ENCODE measurements at regions not wholly inside any gene's neighbourhood (a gene's known extent, or its start where the extent isn't known, plus 50 kb on each side); places are given as distances from the start of the nearest gene placed in this dataset.

GRCh38 chr6:133079901-133080300 lies 161.3 kb upstream of the EYA4 start:
- Histone ChIP-seq H2BK15ac (ENCODE audit: low read depth, low read length) (no peak overlapping the region), H4K8ac (ENCODE audit: low read depth in 2 of 2, low read length in 2 of 2) (no peak overlapping the region), H2BK20ac (ENCODE audit: low read depth, low read length) (no peak overlapping the region), H3K4me3 (ENCODE audit: insufficient read depth, low read depth, low read length) (no peak overlapping the region), H2BK5ac (ENCODE audit: low read depth, low read length, poor library complexity, severe bottlenecking) (no peak overlapping the region), H2AFZ (replicated peaks; ENCODE audit: low read length, poor library complexity) (no peak overlapping the region), H3K56ac (ENCODE audit: extremely low read depth, insufficient read depth, low read length) (no peak overlapping the region), H3K4me2 (ENCODE audit: low read depth, low read length) (no peak overlapping the region), H4K5ac (ENCODE audit: low read depth, low read length) (no peak overlapping the region), H3K9me3 (ENCODE audit: control insufficient read depth, insufficient read depth, low read length) (no peaks in the 10 kb centered on the region), H3K27me3 (ENCODE audit: control insufficient read depth, insufficient read depth, low read length) (no peaks in the 10 kb centered on the region), H3K79me1 (ENCODE audit: low read depth in 1 of 2, low read length in 2 of 2) (no peaks in the 10 kb centered on the region), H2AK5ac (ENCODE audit: low read depth, low read length) (no peak overlapping the region), H3K9ac (ENCODE audit: low read depth, low read length) (no peak overlapping the region), H3K4me1 (ENCODE audit: control insufficient read depth, insufficient read depth, low read length) (no peaks in the 10 kb centered on the region), H2AK9ac (replicated peaks; ENCODE audit: low read depth, low read length, poor library complexity) (no peak overlapping the region), H4K20me1 (ENCODE audit: insufficient read depth, low read length) (no peaks in the 10 kb centered on the region), H3K18ac (ENCODE audit: low read depth, low read length) (no peak overlapping the region), H3K23ac (ENCODE audit: low read depth, low read length) (no peak overlapping the region), H3K4ac (ENCODE audit: low read depth, low read length) (no peak overlapping the region), H2BK120ac (ENCODE audit: low read depth, low read length) (no peak overlapping the region), H3K36me3 (ENCODE audit: control insufficient read depth, insufficient read depth, low read length) (no peaks in the 10 kb centered on the region), H4K91ac (ENCODE audit: insufficient read depth, low read depth, low read length) (no peak overlapping the region), H3K14ac (replicated peaks; ENCODE audit: low read depth, low read length) (no peak overlapping the region), H3K9me1 (ENCODE audit: insufficient read depth, low read length) (no peaks in the 10 kb centered on the region), H3K27ac (ENCODE audit: insufficient read depth, low read length) (no peak overlapping the region)
- intact Hi-C loops (cut with micrococcal nuclease) (no loop called here), dilution Hi-C loops (cut with HindIII; ENCODE audit: low sequenced_read_pairs, unreplicated experiment) (no loop called here), in situ Hi-C loops (cut with MboI; ENCODE audit: low sequenced_read_pairs) (no loop called here)
- WGBS, 2 experiments (ENCODE audit: extremely low coverage in 2 of 2, insufficient read length in 1 of 2) = 88% methylated on average over 1 of the region's 2 CpGs; no CpG with 5 or more reads in 1 of the 2 experiments
- POLR2A ChIA-PET (ENCODE audit: unreplicated experiment) = no interaction called here
- no TSS peak for BruUV-seq (replicated peaks)
- TF ChIP-seq USF2 (IDR thresholded peaks at IDR 0.05; ENCODE audit: low read depth, low read length) (no peak), MAZ (IDR thresholded peaks at IDR 0.05; ENCODE audit: borderline replicate concordance, low read depth, low read length) (no peak), RAD21 (IDR thresholded peaks at IDR 0.05; ENCODE audit: low read length) (no peak), RFX5 (IDR thresholded peaks at IDR 0.05; ENCODE audit: low read depth, low read length) (no peak), FOS (IDR thresholded peaks at IDR 0.05; ENCODE audit: low read depth, low read length) (no peak), POLR2A (IDR thresholded peaks at IDR 0.05; ENCODE audit: low read depth, low read length) (no peak), MXI1 (IDR thresholded peaks at IDR 0.05; ENCODE audit: borderline replicate concordance, low read depth, low read length) (no peak), BHLHE40 (IDR thresholded peaks at IDR 0.05; ENCODE audit: low read depth, low read length) (no peak)
- TF ChIP-seq, protein P1, sequence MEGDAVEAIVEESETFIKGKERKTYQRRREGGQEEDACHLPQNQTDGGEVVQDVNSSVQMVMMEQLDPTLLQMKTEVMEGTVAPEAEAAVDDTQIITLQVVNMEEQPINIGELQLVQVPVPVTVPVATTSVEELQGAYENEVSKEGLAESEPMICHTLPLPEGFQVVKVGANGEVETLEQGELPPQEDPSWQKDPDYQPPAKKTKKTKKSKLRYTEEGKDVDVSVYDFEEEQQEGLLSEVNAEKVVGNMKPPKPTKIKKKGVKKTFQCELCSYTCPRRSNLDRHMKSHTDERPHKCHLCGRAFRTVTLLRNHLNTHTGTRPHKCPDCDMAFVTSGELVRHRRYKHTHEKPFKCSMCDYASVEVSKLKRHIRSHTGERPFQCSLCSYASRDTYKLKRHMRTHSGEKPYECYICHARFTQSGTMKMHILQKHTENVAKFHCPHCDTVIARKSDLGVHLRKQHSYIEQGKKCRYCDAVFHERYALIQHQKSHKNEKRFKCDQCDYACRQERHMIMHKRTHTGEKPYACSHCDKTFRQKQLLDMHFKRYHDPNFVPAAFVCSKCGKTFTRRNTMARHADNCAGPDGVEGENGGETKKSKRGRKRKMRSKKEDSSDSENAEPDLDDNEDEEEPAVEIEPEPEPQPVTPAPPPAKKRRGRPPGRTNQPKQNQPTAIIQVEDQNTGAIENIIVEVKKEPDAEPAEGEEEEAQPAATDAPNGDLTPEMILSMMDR (conservative IDR thresholded peaks at IDR 0.05; ENCODE audit: low read depth, low read length) = no peak
- DNase-seq (no peak), ATAC-seq (ENCODE audit: low read depth) (no peak)
- CTCF ChIA-PET = no interaction called here

Measured in IMR-90 (cell line).